Small intestine (tissue), 7 donors: ENCODE measurements at regions not wholly inside any gene's neighbourhood (a gene's known extent, or its start where the extent isn't known, plus 50 kb on each side); places are given as distances from the start of the nearest gene placed in this dataset.

Experiments
- DNase-seq, 2 donors: peaks; one replicate each; pipeline versions ENCODE4 v3.0.0 to v3.0.0-alpha.2; 2013
- FAIRE-seq: peaks from 2 replicates; lab custom pipeline; 2012; peaks lifted over from hg19 to GRCh38; lab: Jason Lieb, UNC
- H3K27ac ChIP-seq, 3 donors: one replicate each; pipeline ENCODE4 v1.5.1; 2013; ENCODE audit warnings: low read length in 2 of 3, mild to moderate bottlenecking in 2 of 3, control low read depth in 1 of 3, inconsistent platforms in 1 of 3, low read depth in 1 of 3, moderate library complexity in 1 of 3
- H3K27me3 ChIP-seq, 3 donors: one replicate each; pipeline ENCODE4 v1.6.1; 2013; ENCODE audit warnings: low read length in 3 of 3, inconsistent platforms in 1 of 3; ENCODE audit not compliant: control insufficient read depth in 3 of 3, insufficient read depth in 3 of 3
- H3K36me3 ChIP-seq, 3 donors: one replicate each; pipeline ENCODE4 v1.6.1; 2013; ENCODE audit warnings: low read length in 3 of 3, inconsistent platforms in 1 of 3, low read depth in 1 of 3, mild to moderate bottlenecking in 1 of 3, moderate library complexity in 1 of 3; ENCODE audit not compliant: control insufficient read depth in 3 of 3, insufficient read depth in 2 of 3
- H3K4me1 ChIP-seq, 3 donors: one replicate each; pipeline ENCODE4 v1.6.1; 2013; ENCODE audit warnings: low read length in 2 of 3, inconsistent platforms in 1 of 3, low read depth in 1 of 3, mild to moderate bottlenecking in 1 of 3, moderate library complexity in 1 of 3; ENCODE audit not compliant: control insufficient read depth in 3 of 3, insufficient read depth in 2 of 3
- H3K4me3 ChIP-seq, 3 donors: one replicate each; pipeline ENCODE4 v1.5.1; 2013; ENCODE audit warnings: low read length in 3 of 3, control low read depth in 1 of 3, inconsistent platforms in 1 of 3, low read depth in 1 of 3, mild to moderate bottlenecking in 1 of 3, moderate library complexity in 1 of 3
- H3K9me3 ChIP-seq, 2 donors: one replicate each; pipeline ENCODE4 v1.6.1; 2013; ENCODE audit warnings: low read depth in 1 of 2, low read length in 1 of 2; ENCODE audit not compliant: control insufficient read depth in 2 of 2, insufficient read depth in 1 of 2
- WGBS, 3 donors: extraction: QIAGEN DNeasy Blood & Tissue Kit; methylation state at CpG; one replicate each; pipeline ENCODE4 v1.1.7; 2013; 5-methylcytosine and 5-hydroxymethylcytosine counted together
- donor health status: healthy with polysubstance abuse.
- donor health status: control.
- donor health status: control.
- donor health status: Bipolar disorder and iron deficiency.
- donor health status: healthy.

DNA sequence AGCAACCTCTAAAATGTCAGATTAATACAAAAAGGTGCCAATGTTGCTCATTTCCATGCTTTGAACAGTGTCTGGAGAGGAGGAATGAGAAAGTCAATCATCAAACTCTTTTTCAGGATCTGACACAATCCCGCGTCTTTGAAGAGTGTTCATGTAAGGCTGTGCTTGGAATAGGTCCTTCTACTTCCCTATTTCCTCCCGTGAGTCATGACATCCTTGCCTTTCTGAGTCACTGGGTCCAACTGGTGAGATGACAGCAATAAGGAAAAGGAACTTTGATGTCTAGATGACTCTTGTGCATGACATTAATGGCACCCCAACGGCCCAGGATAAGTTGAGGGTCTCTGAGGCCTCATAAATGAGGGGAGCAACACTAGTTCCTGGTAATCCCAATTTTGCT lies 109.0 kb upstream of the CELF4 start:
- FAIRE-seq (no peak), DNase-seq (no peak)
- no peaks in the 10 kb centered on the region for H3K9me3 ChIP-seq
- H3K27me3 ChIP-seq: no peaks in the 10 kb centered on the region
- H3K4me1 ChIP-seq: no peaks in the 10 kb centered on the region
- no peak overlapping the region for H3K27ac ChIP-seq
- no peak overlapping the region for H3K4me3 ChIP-seq
- H3K36me3 ChIP-seq: no peaks in the 10 kb centered on the region
- WGBS, 3 donors: 60 to 68% (median 62%) methylated on average over 4 of the region's 4 CpGs

- H3K9me3 ChIP-seq: no peaks in the 10 kb centered on the region
- H3K36me3 ChIP-seq: no peaks in the 10 kb centered on the region
- FAIRE-seq: no peak
- no peak overlapping the region for H3K4me3 ChIP-seq
- H3K27me3 ChIP-seq: no peaks in the 10 kb centered on the region
- DNase-seq: no peak
- H3K27ac ChIP-seq: no peak overlapping the region
- H3K4me1 ChIP-seq: no peaks in the 10 kb centered on the region
- WGBS, 3 donors: 74 to 77% (median 77%) methylated on average over 9 of the region's 9 CpGs
Measured at GRCh38 chr18:37673671-37674070, 108.1 kb upstream of the CELF4 start.

DNA sequence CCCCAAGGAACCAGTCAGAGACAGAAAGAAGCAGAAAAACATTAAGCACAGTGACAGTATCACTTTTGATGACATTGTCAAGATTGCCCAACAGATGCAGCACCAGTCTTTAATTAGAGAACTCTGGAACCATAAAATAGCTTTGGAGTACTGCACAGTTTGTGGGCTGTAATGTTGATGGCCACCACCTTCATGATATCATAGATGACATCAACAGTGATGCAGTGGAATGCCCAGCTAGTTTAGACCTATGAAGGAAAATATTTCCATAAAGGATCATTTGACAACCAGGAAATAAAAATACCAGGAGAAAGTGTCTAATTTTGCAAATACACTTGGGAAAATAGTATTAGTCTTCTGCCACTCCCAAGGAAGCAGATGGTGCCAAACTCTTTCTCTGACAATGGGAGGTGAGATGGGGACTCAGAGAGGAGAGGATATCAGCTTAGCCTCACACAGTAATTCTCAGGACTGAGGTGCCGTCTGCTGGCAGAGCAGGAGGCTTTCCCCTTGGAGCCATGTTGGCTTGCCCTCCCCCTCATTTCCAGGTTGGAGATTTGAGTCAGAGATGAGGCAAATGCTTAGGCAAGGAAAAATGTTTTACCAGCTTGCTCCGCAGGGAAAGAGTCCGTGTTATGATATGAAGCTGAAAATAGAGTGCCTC lies 107.5 kb upstream of the CELF4 start:
- FAIRE-seq (no peak), DNase-seq (no peak)
- 74 to 82% (median 78%) methylated on average over 3 of the region's 3 CpGs for WGBS, 3 donors
- H3K9me3 ChIP-seq: no peaks in the 10 kb centered on the region
- no peak overlapping the region for H3K4me3 ChIP-seq
- H3K36me3 ChIP-seq: no peaks in the 10 kb centered on the region
- H3K27me3 ChIP-seq: no peaks in the 10 kb centered on the region
- H3K27ac ChIP-seq: no peak overlapping the region
- H3K4me1 ChIP-seq: no peaks in the 10 kb centered on the region

GRCh38 chr18:37672001-37672400 lies 106.4 kb upstream of the CELF4 start:
- FAIRE-seq: no peak

DNA sequence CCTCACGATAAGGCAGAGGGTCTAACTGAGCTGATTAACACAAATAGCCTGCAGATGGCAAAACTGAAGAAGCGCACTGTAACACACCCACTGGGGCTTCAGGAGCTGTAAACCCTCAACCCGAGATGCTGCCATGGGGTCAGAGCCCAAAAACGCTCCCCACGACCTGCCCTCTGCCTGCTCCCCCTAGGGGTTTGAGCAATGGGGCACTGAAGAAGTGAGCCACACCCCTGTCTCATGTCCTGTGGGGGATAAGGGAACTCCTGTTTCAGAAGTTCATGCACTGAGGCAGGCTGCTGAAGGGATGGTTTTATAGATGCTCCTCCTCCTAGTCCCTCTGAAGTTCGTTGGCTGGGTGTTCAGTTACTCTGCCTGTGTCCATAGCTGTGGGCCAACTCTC lies 105.9 kb upstream of the CELF4 start:
- Histone ChIP-seq H3K36me3 (no peaks in the 10 kb centered on the region), H3K4me3 (no peak overlapping the region), H3K27me3 (no peaks in the 10 kb centered on the region), H3K9me3 (no peaks in the 10 kb centered on the region), H3K4me1 (no peaks in the 10 kb centered on the region), H3K27ac (no peak overlapping the region)
- DNase-seq (no peak), FAIRE-seq (no peak)
- WGBS, 3 donors: 71 to 81% (median 74%) methylated on average over 6 of the region's 6 CpGs

More at GRCh38 chr18:37672001-37672400, 106.4 kb upstream of the CELF4 start:
- 88 to 93% (median 89%) methylated on average over 2 of the region's 2 CpGs for WGBS, 3 donors
- Histone ChIP-seq H3K4me3 (no peak overlapping the region), H3K27me3 (no peaks in the 10 kb centered on the region), H3K9me3 (no peaks in the 10 kb centered on the region), H3K27ac (no peak overlapping the region), H3K36me3 (no peaks in the 10 kb centered on the region), H3K4me1 (no peaks in the 10 kb centered on the region)
- DNase-seq: no peak

GRCh38 chr18:37671119-37671518 lies 105.5 kb upstream of the CELF4 start:
- DNase-seq: no peak
- no peaks in the 10 kb centered on the region for H3K4me1 ChIP-seq
- WGBS, 3 donors: 92 to 98% (median 95%) methylated on average over 14 of the region's 14 CpGs
- no peaks in the 10 kb centered on the region for H3K9me3 ChIP-seq
- no peaks in the 10 kb centered on the region for H3K27me3 ChIP-seq
- no peaks in the 10 kb centered on the region for H3K36me3 ChIP-seq
- no peak overlapping the region for H3K27ac ChIP-seq
- FAIRE-seq: no peak
- no peak overlapping the region for H3K4me3 ChIP-seq

DNA sequence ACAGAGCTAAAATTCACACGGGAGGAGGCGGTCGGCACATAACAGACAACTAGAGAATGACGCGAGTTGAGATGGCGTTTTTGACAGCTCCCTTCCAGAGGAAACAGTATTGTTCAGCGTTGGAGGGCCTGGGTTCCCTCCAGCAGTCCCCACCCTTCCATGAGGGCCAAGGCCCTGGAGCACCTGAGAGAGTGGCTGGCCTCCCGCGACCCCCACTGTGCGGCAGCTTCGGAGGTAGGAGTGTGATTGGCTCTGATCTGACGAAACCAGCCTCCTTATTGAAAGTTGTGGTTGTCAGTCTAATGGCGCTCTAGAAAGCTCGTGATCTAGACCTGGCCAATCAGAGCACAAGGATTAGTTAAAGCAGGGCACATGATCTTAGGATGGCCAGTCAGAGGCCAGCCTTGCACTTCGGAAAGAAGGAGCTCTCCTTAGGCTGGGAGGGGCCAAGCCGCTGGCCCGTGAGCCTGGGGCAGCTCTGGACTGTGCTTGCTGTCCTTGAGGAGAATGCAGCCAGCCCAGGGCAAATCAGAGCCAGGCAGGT lies 104.5 kb upstream of the CELF4 start:
- Histone ChIP-seq H3K4me1 (no peaks in the 10 kb centered on the region), H3K4me3 (no peak overlapping the region), H3K36me3 (no peaks in the 10 kb centered on the region), H3K27ac (no peak overlapping the region), H3K9me3 (no peaks in the 10 kb centered on the region), H3K27me3 (no peaks in the 10 kb centered on the region)
- 88 to 92% (median 88%) methylated on average over 17 of the region's 17 CpGs for WGBS, 3 donors
- FAIRE-seq (no peak), DNase-seq (no peak)

GRCh38 chr18:37668971-37669747 lies 103.6 kb upstream of the CELF4 start:
- no peaks in the 10 kb centered on the region for H3K4me1 ChIP-seq
- H3K27ac ChIP-seq: no peak overlapping the region
- DNase-seq (no peak), FAIRE-seq (no peak)
- no peaks in the 10 kb centered on the region for H3K9me3 ChIP-seq
- no peaks in the 10 kb centered on the region for H3K36me3 ChIP-seq
- 60 to 66% (median 66%) methylated on average over 15 of the region's 15 CpGs for WGBS, 3 donors
- no peak overlapping the region for H3K4me3 ChIP-seq
- no peaks in the 10 kb centered on the region for H3K27me3 ChIP-seq
